SK-N-SH treated with all-trans-retinoic acid at 6 μM for 48 hours (cell line): ENCODE measurements at regions not wholly inside any gene's neighbourhood (a gene's known extent, or its start where the extent isn't known, plus 50 kb on each side); places are given as distances from the start of the nearest gene placed in this dataset.

Experiments used
- ATAC-seq: fragments of 200-7000 bp; cut with Tn5 transposase; 3 replicates; pipeline ENCODE4 v1.9.1; 2020; ENCODE audit warnings: mild to moderate bottlenecking, moderate library complexity
- ARNTL ChIP-seq: fragments of 450-650 bp; formaldehyde crosslinking; IDR thresholded peaks from 2 replicates; pipeline ENCODE4 v1.5.0; 2020; ENCODE audit warnings: low read depth, mild to moderate bottlenecking, moderate library complexity, borderline replicate concordance
- BACH2 ChIP-seq: fragments of 250-450 bp; sonication (Bioruptor Pico); IDR thresholded peaks from 2 replicates; pipeline ENCODE4 v1.9.0; 2021; ENCODE audit warnings: mild to moderate bottlenecking, borderline replicate concordance
- CSDC2 ChIP-seq: fragments of 250-450 bp; sonication (Bioruptor Pico); IDR thresholded peaks from 2 replicates; pipeline ENCODE4 v1.5.0; 2020; ENCODE audit warnings: mild to moderate bottlenecking, moderate library complexity
- ESRRG ChIP-seq: fragments of 250-450 bp; sonication (Bioruptor Pico); IDR thresholded peaks from 2 replicates; pipeline ENCODE4 v1.6.1; 2021; ENCODE audit warnings: mild to moderate bottlenecking
- ISL1 ChIP-seq: fragments of 250-450 bp; sonication (Bioruptor Pico); IDR thresholded peaks from 2 replicates; pipeline ENCODE4 v2.1.2; 2022; ENCODE audit warnings: mild to moderate bottlenecking, moderate library complexity
- OSR1 ChIP-seq: fragments of 250-450 bp; sonication (Bioruptor Pico); IDR thresholded peaks from 2 replicates; pipeline ENCODE4 v1.8.0; 2022; ENCODE audit warnings: moderate library complexity, mild to moderate bottlenecking, inconsistent platforms
- PPARA ChIP-seq: fragments of 250-450 bp; sonication (Bioruptor Pico); IDR thresholded peaks from 2 replicates; pipeline ENCODE4 v1.5.0; 2020; ENCODE audit warnings: mild to moderate bottlenecking, borderline replicate concordance
- SNAI2 ChIP-seq: fragments of 250-450 bp; sonication (Bioruptor Pico); IDR thresholded peaks from 2 replicates; pipeline ENCODE4 v1.5.0; 2020; ENCODE audit warnings: mild to moderate bottlenecking, moderate library complexity
- TCF4 ChIP-seq: fragments of 250-450 bp; sonication (Bioruptor Pico); IDR thresholded peaks from 2 replicates; pipeline ENCODE4 v1.8.0; 2021; ENCODE audit warnings: mild to moderate bottlenecking, moderate library complexity, borderline replicate concordance
- TOX ChIP-seq: fragments of 250-450 bp; sonication (Bioruptor Pico); IDR thresholded peaks from 2 replicates; pipeline ENCODE4 v1.8.0; 2021; ENCODE audit warnings: mild to moderate bottlenecking, moderate library complexity, borderline replicate concordance
- ZC3H10 ChIP-seq: fragments of 250-450 bp; sonication (Bioruptor Pico); IDR thresholded peaks from 2 replicates; pipeline ENCODE4 v1.5.1; 2021; ENCODE audit warnings: mild to moderate bottlenecking, moderate library complexity
- ZFP3 ChIP-seq: fragments of 250-450 bp; sonication (Bioruptor Pico); IDR thresholded peaks from 2 replicates; pipeline ENCODE4 v1.5.0; 2020; ENCODE audit warnings: mild to moderate bottlenecking, moderate library complexity
- ZFP30 ChIP-seq: fragments of 450-650 bp; formaldehyde crosslinking; IDR thresholded peaks from 2 replicates; pipeline ENCODE4 v1.5.0; 2022; ENCODE audit warnings: mild to moderate bottlenecking, moderate library complexity
- ZNF70 ChIP-seq: fragments of 450-650 bp; formaldehyde crosslinking; IDR thresholded peaks from 2 replicates; pipeline ENCODE4 v1.5.0; 2020; ENCODE audit warnings: mild to moderate bottlenecking, moderate library complexity
- ZNF8 ChIP-seq: fragments of 450-650 bp; formaldehyde crosslinking; IDR thresholded peaks from 2 replicates; pipeline ENCODE4 v1.5.0; 2020; ENCODE audit warnings: mild to moderate bottlenecking, moderate library complexity
- TF ChIP-seq, protein P1 (sequence below): fragments of 250-450 bp; sonication (Bioruptor Pico); IDR thresholded peaks from 2 replicates; pipeline ENCODE4 v1.5.0; 2020; ENCODE audit warnings: mild to moderate bottlenecking, moderate library complexity
- TF ChIP-seq, protein P2 (sequence below): fragments of 250-450 bp; sonication (Bioruptor Pico); IDR thresholded peaks from 2 replicates; pipeline ENCODE4 v1.8.0; 2020; ENCODE audit warnings: mild to moderate bottlenecking, moderate library complexity, borderline replicate concordance
- TF ChIP-seq, protein P3 (sequence below): fragments of 250-450 bp; sonication (Bioruptor Pico); IDR thresholded peaks from 2 replicates; pipeline ENCODE4 v1.5.1; 2021; ENCODE audit warnings: mild to moderate bottlenecking, moderate library complexity
- TF ChIP-seq, protein P4 (sequence below): fragments of 250-450 bp; sonication (Bioruptor Pico); IDR thresholded peaks from 2 replicates; pipeline ENCODE4 v1.5.1; 2020; ENCODE audit warnings: low read depth, mild to moderate bottlenecking, moderate library complexity
- TF ChIP-seq, protein P5 (sequence below): fragments of 250-450 bp; sonication (Bioruptor Pico); IDR thresholded peaks from 2 replicates; pipeline ENCODE4 v1.8.0; 2021; ENCODE audit warnings: low read depth, mild to moderate bottlenecking, moderate library complexity, borderline replicate concordance

DNA sequence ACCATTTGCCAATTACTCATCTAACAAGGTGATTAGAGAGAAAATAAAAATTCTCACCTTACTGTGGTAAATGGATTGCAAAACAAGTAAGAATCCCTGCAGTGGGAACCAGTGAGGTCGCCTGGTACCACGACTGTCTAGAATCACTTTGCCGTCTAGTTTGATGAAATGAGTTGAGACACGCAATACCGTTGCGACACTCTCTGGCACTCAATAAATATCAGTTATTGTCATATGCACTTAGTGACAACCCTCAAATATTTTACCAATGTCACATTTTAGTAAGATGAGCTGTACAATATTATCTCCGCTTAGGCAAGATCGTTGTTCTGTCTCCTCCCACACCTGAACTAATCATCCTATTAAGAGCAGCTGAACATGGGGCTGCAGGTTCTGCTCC is 114.4 kb upstream of the ADARB2 start:
- no peak for TF ChIP-seq ARNTL (CRISPR knock-in tag)
- TF ChIP-seq ZNF8 (CRISPR knock-in tag), result no peak
- no peak for TF ChIP-seq PPARA
- ATAC-seq, result no peak

DNA sequence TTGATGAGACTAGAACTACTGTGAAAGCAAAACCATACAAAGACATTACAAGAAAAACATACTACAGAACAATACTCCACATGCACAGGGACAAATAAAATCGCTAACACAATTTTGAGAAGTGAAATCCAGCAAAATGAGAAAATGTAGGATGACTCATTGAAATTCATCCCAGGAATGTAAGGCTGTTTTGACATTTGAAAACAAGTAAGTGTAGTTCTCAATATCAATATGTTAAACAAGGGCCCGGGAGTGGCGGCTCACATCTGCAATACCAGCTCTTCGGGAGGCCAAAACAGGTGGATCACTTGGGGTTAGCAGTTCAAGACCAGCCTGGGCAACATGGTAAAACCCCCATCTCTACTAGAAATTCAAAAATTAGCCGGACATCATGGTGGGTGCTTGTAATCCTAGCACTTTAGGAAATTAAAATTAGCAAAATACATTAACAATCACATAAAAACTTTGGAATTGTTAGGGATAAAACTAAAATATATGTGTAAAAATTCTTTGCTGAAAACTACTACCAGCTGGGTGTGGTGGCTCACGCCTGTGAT is 113.7 kb upstream of the ADARB2 start:
- TF ChIP-seq ZC3H10 (CRISPR knock-in tag) (no peak), ISL1 (no peak), TOX (no peak), BACH2 (CRISPR knock-in tag) (no peak), SNAI2 (CRISPR knock-in tag) (no peak), OSR1 (CRISPR knock-in tag) (no peak), ZNF8 (CRISPR knock-in tag) (no peak), ZNF70 (no peak), ARNTL (CRISPR knock-in tag) (no peak), TCF4 (CRISPR knock-in tag) (no peak), ZFP3 (CRISPR knock-in tag) (no peak), CSDC2 (CRISPR knock-in tag) (no peak)
- TF ChIP-seq, protein P1, sequence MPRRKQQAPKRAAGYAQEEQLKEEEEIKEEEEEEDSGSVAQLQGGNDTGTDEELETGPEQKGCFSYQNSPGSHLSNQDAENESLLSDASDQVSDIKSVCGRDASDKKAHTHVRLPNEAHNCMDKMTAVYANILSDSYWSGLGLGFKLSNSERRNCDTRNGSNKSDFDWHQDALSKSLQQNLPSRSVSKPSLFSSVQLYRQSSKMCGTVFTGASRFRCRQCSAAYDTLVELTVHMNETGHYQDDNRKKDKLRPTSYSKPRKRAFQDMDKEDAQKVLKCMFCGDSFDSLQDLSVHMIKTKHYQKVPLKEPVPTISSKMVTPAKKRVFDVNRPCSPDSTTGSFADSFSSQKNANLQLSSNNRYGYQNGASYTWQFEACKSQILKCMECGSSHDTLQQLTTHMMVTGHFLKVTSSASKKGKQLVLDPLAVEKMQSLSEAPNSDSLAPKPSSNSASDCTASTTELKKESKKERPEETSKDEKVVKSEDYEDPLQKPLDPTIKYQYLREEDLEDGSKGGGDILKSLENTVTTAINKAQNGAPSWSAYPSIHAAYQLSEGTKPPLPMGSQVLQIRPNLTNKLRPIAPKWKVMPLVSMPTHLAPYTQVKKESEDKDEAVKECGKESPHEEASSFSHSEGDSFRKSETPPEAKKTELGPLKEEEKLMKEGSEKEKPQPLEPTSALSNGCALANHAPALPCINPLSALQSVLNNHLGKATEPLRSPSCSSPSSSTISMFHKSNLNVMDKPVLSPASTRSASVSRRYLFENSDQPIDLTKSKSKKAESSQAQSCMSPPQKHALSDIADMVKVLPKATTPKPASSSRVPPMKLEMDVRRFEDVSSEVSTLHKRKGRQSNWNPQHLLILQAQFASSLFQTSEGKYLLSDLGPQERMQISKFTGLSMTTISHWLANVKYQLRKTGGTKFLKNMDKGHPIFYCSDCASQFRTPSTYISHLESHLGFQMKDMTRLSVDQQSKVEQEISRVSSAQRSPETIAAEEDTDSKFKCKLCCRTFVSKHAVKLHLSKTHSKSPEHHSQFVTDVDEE (CRISPR knock-in tag), result no peak
- TF ChIP-seq, protein P2, sequence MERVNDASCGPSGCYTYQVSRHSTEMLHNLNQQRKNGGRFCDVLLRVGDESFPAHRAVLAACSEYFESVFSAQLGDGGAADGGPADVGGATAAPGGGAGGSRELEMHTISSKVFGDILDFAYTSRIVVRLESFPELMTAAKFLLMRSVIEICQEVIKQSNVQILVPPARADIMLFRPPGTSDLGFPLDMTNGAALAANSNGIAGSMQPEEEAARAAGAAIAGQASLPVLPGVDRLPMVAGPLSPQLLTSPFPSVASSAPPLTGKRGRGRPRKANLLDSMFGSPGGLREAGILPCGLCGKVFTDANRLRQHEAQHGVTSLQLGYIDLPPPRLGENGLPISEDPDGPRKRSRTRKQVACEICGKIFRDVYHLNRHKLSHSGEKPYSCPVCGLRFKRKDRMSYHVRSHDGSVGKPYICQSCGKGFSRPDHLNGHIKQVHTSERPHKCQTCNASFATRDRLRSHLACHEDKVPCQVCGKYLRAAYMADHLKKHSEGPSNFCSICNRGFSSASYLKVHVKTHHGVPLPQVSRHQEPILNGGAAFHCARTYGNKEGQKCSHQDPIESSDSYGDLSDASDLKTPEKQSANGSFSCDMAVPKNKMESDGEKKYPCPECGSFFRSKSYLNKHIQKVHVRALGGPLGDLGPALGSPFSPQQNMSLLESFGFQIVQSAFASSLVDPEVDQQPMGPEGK (CRISPR knock-in tag), result no peak
- TF ChIP-seq, protein P3, sequence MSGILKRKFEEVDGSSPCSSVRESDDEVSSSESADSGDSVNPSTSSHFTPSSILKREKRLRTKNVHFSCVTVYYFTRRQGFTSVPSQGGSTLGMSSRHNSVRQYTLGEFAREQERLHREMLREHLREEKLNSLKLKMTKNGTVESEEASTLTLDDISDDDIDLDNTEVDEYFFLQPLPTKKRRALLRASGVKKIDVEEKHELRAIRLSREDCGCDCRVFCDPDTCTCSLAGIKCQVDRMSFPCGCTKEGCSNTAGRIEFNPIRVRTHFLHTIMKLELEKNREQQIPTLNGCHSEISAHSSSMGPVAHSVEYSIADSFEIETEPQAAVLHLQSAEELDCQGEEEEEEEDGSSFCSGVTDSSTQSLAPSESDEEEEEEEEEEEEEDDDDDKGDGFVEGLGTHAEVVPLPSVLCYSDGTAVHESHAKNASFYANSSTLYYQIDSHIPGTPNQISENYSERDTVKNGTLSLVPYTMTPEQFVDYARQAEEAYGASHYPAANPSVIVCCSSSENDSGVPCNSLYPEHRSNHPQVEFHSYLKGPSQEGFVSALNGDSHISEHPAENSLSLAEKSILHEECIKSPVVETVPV (CRISPR knock-in tag), result no peak
- TF ChIP-seq, protein P4, sequence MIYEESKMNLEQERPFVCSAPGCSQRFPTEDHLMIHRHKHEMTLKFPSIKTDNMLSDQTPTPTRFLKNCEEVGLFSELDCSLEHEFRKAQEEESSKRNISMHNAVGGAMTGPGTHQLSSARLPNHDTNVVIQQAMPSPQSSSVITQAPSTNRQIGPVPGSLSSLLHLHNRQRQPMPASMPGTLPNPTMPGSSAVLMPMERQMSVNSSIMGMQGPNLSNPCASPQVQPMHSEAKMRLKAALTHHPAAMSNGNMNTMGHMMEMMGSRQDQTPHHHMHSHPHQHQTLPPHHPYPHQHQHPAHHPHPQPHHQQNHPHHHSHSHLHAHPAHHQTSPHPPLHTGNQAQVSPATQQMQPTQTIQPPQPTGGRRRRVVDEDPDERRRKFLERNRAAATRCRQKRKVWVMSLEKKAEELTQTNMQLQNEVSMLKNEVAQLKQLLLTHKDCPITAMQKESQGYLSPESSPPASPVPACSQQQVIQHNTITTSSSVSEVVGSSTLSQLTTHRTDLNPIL (CRISPR knock-in tag), result no peak
- no peak for ATAC-seq

DNA sequence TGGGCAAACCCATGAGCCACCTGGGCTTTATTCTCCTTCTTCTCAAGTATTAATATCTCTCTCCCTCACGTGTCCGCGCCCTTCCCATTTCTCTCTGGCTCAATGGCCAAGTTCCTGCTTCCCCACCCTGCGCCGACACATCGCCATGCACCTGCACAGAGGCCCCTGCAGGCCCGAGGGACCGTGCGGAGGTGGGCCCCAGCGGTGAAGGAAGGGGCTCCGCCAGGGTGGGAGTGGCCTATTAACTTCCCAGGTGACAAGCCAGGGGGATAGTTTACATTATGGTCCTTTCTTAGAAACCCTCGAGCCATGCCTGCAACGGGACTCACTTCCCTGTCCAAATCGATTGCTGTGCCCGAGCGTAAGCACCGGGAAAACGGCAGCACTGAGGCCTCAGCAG is 110.0 kb upstream of the ADARB2 start:
- ATAC-seq, result no peak
- no peak for TF ChIP-seq ESRRG

DNA sequence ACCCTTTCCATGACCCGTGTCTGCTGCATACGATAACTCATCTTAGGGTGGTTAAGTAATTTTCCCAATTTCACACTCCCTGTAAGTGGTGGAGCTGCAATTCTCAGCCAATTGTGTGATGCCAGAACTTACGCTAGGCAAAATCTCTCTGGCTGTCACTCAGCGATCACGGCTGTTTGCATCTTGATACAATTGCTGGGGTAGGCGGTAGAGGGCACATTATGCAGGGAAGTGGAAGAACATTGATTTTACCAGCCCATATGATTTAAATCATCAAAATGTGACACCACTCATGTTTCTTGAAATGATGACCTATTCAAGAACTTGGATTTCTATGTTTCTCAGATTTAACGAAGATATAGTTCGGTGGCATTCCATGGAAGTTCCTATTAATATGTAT is 108.7 kb upstream of the ADARB2 start:
- TF ChIP-seq, protein P3 (CRISPR knock-in tag), result no peak
- TF ChIP-seq, protein P5, sequence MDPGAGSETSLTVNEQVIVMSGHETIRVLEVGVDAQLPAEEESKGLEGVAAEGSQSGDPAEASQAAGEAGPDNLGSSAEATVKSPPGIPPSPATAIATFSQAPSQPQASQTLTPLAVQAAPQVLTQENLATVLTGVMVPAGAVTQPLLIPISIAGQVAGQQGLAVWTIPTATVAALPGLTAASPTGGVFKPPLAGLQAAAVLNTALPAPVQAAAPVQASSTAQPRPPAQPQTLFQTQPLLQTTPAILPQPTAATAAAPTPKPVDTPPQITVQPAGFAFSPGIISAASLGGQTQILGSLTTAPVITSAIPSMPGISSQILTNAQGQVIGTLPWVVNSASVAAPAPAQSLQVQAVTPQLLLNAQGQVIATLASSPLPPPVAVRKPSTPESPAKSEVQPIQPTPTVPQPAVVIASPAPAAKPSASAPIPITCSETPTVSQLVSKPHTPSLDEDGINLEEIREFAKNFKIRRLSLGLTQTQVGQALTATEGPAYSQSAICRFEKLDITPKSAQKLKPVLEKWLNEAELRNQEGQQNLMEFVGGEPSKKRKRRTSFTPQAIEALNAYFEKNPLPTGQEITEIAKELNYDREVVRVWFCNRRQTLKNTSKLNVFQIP, result no peak
- TF ChIP-seq BACH2 (CRISPR knock-in tag) (no peak), TCF4 (CRISPR knock-in tag) (no peak), ISL1 (no peak), OSR1 (CRISPR knock-in tag) (no peak), SNAI2 (CRISPR knock-in tag) (no peak), PPARA (no peak), ZNF70 (no peak), ARNTL (CRISPR knock-in tag) (no peak), ZNF8 (CRISPR knock-in tag) (no peak), ZFP30 (CRISPR knock-in tag) (no peak), CSDC2 (CRISPR knock-in tag) (no peak), ZFP3 (CRISPR knock-in tag) (no peak)
- TF ChIP-seq, protein P2 (CRISPR knock-in tag), result no peak
- TF ChIP-seq, protein P4 (CRISPR knock-in tag), result no peak
- TF ChIP-seq, all 23 proteins: peak for 0
- no peak for ATAC-seq
